Ovary (tissue), 7 donors: ENCODE measurements at regions not wholly inside any gene's neighbourhood (a gene's known extent, or its start where the extent isn't known, plus 50 kb on each side); places are given as distances from the start of the nearest gene placed in this dataset.

ENCODE experiments used
- DNase-seq, 5 donors: peaks; one replicate each; pipeline ENCODE4 v3.0.0-alpha.2; 2019 to 2020
- H3K27ac ChIP-seq, 2 donors: fragments of 200-600 bp; one replicate each; pipeline versions ENCODE4 v1.5.1 to v1.8.0; 2019 to 2022
- H3K27me3 ChIP-seq: fragments of 200-600 bp; one replicate; pipeline ENCODE4 v1.8.0; 2022
- H3K36me3 ChIP-seq: fragments of 200-600 bp; sonication (generic); one replicate; pipeline ENCODE4 v1.5.1; 2019
- H3K4me1 ChIP-seq: one replicate; pipeline ENCODE4 v1.8.1; 2013; ENCODE audit warnings: mild to moderate bottlenecking, moderate library complexity; ENCODE audit not compliant: insufficient read depth
- H3K4me3 ChIP-seq: fragments of 200-600 bp; sonication (generic); one replicate; pipeline ENCODE4 v1.5.1; 2017
- H3K9me3 ChIP-seq, 2 donors: fragments of 200-600 bp in 1 of 2; sonication (generic) in 1 of 2; one replicate each; pipeline versions ENCODE4 v1.5.1 to v1.8.1; 2013 to 2019; ENCODE audit warnings: mild to moderate bottlenecking in 1 of 2, moderate library complexity in 1 of 2
- EP300 ChIP-seq: sonication (generic); formaldehyde crosslinking; IDR thresholded peaks from one replicate; pipeline ENCODE4 v1.6.1; 2017; ENCODE audit warnings: antibody characterized with exemption
- POLR2A ChIP-seq: fragments of 450-650 bp; IDR thresholded peaks from one replicate; pipeline ENCODE4 v1.6.1; 2017; ENCODE audit warnings: antibody characterized with exemption, mild to moderate bottlenecking, moderate library complexity
- WGBS, 3 donors: extraction: QIAGEN DNeasy Blood & Tissue Kit in 1 of 3; methylation state at CpG; one replicate each; pipeline versions ENCODE4 v1.1.5 to v1.1.7; 2013 to 2017; 5-methylcytosine and 5-hydroxymethylcytosine counted together
- intact Hi-C, 4 donors: fragments of 100-400 bp; cut with DNase I; formaldehyde crosslinking; loops; one replicate each; pipeline versions ENCODE4 v1.11.0 to v1.15.1; 2022 to 2023
- TF ChIP-seq, protein P1 (sequence below), 3 donors: fragments of 450-650 bp in 2 of 3; fragments of 200-600 bp in 1 of 3; IDR thresholded peaks; one replicate each; pipeline versions ENCODE4 v1.5.1 to v1.8.0; 2016 to 2022; ENCODE audit warnings: antibody characterized with exemption in 3 of 3, mild to moderate bottlenecking in 1 of 3
- donor health status: DM: no; HTN: no; CAD: no; lungs with moderate emphysema.
- donor health status: DM: no; HTN: no; CAD: no.
- donor health status: Bipolar disorder and iron deficiency.
- donor health status: DM: no; HTN: no; CAD: no.
- donor health status: DM: yes; HTN: yes; CAD: no.

DNA sequence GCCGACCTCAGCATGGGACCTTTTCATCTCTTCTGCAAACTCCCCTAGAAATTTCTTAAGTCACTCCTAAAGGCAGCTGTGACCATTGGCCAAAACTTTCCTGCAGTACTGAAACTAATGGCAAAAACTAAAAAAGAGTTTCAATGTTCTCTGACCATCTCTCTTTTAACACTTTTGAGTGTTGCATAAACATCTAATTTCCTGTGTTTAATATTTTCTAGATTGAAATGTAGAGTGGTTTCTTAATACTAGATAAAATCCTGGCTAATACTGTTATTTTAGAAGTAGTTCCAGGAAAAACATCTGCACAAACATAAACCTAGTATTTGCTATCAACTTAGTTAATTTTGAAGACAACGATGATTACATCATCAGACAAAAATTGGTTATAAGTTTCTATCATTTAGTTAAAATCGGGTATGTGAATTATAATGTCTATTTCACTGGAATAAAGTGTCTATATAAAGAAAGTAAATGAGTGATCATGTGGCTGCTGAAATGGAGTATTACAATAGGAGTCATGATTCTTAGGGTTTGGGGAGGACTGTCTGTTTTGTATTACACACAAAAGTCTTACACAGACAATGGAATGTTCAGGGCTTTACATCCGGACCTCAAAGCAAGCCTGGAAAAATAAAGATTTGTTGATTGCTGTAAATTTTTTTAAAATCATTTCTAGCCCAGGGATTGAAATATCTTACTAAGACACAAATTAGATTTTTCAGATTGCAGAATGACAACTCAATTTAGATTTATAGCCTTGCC is 1323.4 kb downstream of the C4orf33 start:
- H3K27ac ChIP-seq: no peak overlapping the region
- no peaks in the 10 kb centered on the region for H3K9me3 ChIP-seq
- no peaks in the 10 kb centered on the region for H3K4me1 ChIP-seq
- H3K4me3 ChIP-seq: no peak overlapping the region
- no peaks in the 10 kb centered on the region for H3K36me3 ChIP-seq
- intact Hi-C loops: no loop called here
- TF ChIP-seq, protein P1, sequence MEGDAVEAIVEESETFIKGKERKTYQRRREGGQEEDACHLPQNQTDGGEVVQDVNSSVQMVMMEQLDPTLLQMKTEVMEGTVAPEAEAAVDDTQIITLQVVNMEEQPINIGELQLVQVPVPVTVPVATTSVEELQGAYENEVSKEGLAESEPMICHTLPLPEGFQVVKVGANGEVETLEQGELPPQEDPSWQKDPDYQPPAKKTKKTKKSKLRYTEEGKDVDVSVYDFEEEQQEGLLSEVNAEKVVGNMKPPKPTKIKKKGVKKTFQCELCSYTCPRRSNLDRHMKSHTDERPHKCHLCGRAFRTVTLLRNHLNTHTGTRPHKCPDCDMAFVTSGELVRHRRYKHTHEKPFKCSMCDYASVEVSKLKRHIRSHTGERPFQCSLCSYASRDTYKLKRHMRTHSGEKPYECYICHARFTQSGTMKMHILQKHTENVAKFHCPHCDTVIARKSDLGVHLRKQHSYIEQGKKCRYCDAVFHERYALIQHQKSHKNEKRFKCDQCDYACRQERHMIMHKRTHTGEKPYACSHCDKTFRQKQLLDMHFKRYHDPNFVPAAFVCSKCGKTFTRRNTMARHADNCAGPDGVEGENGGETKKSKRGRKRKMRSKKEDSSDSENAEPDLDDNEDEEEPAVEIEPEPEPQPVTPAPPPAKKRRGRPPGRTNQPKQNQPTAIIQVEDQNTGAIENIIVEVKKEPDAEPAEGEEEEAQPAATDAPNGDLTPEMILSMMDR (IDR thresholded peaks at IDR 0.05): no peak
- no peak for TF ChIP-seq EP300
- no peak for TF ChIP-seq POLR2A
- 6 to 22% (median 7%) methylated on average over 4 of the region's 4 CpGs for WGBS, 3 donors
- H3K27me3 ChIP-seq: no peaks in the 10 kb centered on the region
- DNase-seq: no peak

- no peaks in the 10 kb centered on the region for H3K27me3 ChIP-seq
- DNase-seq: no peak
- H3K9me3 ChIP-seq: no peaks in the 10 kb centered on the region
- H3K27ac ChIP-seq: no peak overlapping the region
- no peak overlapping the region for H3K4me3 ChIP-seq
- H3K36me3 ChIP-seq: no peaks in the 10 kb centered on the region
- no peak for TF ChIP-seq EP300
- no peak for TF ChIP-seq POLR2A
- TF ChIP-seq, protein P1 (IDR thresholded peaks at IDR 0.05): no peak
- H3K4me1 ChIP-seq: no peaks in the 10 kb centered on the region
- intact Hi-C loops: no loop called here
Observed at GRCh38 chr4:130422261-130422660, 1326.3 kb downstream of the C4orf33 start.

- Histone ChIP-seq H3K36me3 (no peaks in the 10 kb centered on the region), H3K4me3 (no peak overlapping the region), H3K9me3 (no peaks in the 10 kb centered on the region), H3K4me1 (no peaks in the 10 kb centered on the region), H3K27ac (no peak overlapping the region), H3K27me3 (no peaks in the 10 kb centered on the region)
- TF ChIP-seq, protein P1 (IDR thresholded peaks at IDR 0.05): no peak
- TF ChIP-seq POLR2A (no peak), EP300 (no peak)
- DNase-seq: no peak
- intact Hi-C loops: no loop called here
- WGBS, 3 donors: 83 to 86% (median 83%) methylated on average over 3 of the region's 3 CpGs
Observed at GRCh38 chr4:130424211-130424610, 1328.3 kb downstream of the C4orf33 start.

DNA sequence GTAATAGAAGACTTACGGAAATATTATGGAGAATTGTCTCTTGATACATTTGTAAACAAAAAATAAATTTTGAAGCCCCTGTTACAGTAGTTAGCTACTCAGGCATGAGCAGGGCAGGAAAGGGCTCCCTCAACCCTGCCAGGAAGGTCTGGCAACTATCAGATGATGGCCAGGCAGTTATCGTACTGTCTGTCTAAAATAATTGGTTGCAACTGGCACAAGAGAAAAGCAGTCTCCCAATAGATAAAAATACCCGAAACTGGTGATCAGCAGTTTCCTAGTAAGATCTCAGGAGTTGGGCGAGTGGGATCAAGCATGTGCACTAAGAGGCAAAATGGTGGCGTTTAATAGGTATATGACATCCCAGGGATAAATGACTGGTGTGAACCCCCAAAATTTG is 1336.3 kb downstream of the C4orf33 start:
- H3K4me1 ChIP-seq: no peaks in the 10 kb centered on the region
- intact Hi-C loops: no loop called here
- H3K9me3 ChIP-seq: no peaks in the 10 kb centered on the region
- H3K27me3 ChIP-seq: no peaks in the 10 kb centered on the region
- no peak overlapping the region for H3K27ac ChIP-seq
- H3K4me3 ChIP-seq: no peak overlapping the region
- DNase-seq: no peak
- H3K36me3 ChIP-seq: no peaks in the 10 kb centered on the region
- TF ChIP-seq, protein P1 (IDR thresholded peaks at IDR 0.05): no peak
- TF ChIP-seq EP300: no peak
- TF ChIP-seq POLR2A: no peak
- WGBS, 3 donors: 84 to 90% (median 86%) methylated on average over 5 of the region's 5 CpGs
